GM18499 (cell line): ENCODE measurements at regions not wholly inside any gene's neighbourhood (a gene's known extent, or its start where the extent isn't known, plus 50 kb on each side); places are given as distances from the start of the nearest gene placed in this dataset.
"Not testable (repeated sequence)": the region's sequence is repeated elsewhere in the genome, so short reads cannot be mapped to it uniquely, and the experiment has no call there.

ENCODE experiments used
- ATAC-seq: cut with Tn5 transposase; IDR thresholded peaks from one replicate; pipeline ENCODE4 v1.9.1; 2021; ENCODE audit warnings: moderate number of reproducible peaks; ENCODE audit not compliant: insufficient read depth, unreplicated experiment

DNA sequence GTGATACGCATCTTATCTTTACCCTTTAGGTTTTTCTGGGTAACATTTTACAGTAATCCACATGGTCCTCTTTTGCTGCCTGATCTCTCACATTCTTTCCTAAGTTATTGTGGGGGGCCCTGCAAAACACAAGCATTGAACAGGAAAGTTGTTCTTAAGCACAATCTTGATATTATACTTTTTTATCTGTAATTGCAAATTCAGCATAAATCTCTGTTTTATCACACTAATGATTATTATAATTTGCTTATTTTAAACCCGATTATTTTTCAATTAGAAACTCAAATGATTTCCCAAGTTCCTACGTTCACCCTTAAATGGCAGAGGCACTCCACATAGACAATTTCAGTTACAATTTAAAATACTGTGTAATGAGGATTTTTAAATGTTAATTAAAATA lies 386.0 kb upstream of the GYPC start:
- no peak for ATAC-seq

DNA sequence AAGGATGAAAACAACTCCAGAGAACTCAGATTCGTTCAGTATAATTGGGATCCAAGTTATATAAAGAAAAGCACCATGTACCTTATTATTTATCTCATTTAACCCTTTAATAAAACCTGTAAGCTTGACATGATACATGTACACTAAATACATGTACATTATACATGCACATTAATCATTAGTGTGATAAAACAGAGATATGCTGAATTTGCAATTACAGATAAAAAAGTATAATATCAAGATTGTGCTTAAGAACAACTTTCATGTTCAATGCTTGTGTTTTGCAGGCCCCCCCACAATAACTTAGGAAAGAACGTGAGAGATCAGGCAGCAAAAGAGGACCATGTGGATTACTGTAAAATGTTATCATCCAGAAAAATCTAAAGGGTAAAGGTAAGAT lies 385.4 kb upstream of the GYPC start:
- no peak for ATAC-seq

DNA sequence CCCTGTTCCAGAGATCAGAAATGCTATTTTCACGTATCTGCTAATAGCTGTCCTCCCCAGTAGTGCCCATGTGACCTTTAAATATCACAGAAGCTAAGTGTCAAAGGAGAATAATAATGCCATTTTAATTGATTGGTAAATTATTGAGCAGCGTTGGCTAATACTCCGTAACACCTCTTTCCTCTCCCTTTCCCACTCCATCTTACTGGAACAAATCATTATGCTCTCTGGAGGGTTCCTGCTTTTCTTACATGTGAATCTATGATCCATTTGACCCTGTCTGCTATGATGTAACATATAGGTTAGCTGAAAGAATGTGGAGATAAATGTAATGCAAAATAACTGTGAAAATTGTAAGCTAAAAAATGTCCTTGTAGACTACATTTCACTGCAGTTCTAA lies 383.6 kb upstream of the GYPC start:
- ATAC-seq: no peak

DNA sequence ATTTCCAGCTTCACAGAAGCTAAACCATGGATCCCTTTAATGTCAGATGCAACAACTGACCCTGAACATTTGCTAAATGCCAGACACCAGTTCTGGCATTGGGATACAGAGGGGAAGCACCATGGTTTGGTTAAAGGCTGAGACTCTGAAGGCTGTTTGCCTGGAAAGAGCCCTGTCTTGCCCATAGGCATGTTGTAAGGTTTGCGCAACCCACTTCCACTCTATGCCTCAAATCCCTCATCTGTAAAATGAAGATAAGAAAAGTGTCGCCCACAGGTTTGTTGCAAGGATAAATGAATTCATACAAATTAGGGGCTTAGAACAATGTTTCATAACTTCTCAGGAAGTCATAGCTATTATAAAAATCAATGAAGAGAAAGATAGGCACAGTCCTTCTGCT lies 380.9 kb upstream of the GYPC start:
- no peak for ATAC-seq

DNA sequence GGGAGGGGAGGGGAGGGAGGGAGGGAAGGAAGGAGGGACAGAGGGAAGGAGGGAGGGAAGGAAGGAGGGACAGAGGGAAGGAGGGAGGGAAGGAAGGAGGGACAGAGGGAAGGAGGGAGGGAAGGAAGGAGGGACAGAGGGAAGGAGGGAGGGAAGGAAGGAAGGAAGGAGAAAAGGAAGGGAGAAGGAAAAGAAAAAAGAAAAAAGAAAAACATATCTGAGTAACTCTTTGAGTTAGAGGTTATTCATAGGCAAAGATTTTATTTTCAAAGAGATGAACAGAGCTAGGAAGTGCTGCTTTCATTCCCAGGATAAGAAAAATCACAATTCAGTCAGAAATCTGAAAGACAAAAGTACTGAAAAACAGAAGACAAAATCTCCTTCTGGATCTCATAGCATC lies 379.7 kb upstream of the GYPC start:
- ATAC-seq: not testable (repeated sequence)

DNA sequence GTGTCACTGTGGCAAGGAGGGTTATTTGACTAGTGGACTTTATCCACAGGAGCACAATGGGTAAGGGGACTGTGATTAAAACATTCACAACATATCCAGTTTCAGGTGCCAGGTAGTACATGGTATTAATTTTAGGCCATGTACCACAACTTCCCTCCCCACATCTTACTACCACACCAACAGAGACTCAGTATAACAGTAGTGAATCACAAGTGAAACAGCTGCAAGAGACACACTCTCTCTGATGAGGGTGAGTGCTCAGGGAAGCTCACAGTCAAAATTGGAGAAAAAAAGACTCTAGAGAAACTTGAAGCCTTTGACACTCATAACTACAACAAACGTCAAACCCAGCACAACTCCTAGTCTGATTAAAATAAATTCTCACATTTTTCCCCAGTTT lies 367.6 kb upstream of the GYPC start:
- no peak for ATAC-seq

DNA sequence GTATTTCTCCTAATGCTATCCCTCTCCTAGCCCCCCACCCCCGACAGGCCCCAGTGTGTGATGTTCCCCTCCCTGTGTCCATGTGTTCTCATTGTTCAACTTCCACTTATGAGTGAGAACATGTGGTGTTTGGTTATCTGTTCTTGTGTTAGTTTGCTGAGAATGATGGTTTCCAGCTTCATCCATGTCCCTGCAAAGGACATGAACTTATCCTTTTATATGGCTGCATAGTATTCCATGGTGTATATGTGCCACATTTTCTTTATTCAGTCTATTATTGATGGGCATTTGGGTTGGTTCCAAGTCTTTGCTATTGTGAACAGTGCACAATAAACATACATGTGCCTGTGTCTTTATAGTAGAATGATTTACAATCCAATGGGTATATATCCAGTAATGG lies 362.0 kb upstream of the GYPC start:
- not testable (repeated sequence) for ATAC-seq

DNA sequence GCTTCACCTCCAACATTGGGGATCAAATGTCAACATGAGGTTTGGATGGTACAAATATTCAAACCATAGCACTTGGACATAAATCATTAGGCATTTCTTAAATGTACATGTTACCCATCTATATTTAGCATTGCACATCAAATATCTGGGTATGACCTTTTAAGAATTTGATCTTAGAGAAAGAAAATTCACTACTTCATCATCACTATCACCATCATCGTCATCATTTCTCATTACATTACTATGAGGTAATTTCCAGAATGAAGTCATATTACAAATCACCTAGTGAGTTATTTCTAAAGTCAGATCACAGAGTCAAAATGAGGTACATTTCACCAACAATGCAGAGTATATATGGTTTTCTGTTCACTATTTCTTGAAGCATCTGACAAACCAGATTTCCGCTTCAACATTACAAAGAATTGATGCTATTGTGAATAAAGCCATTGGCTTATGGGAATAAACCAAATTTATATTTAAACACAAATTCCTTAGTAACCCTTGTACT lies 356.4 kb upstream of the GYPC start:
- no peak for ATAC-seq

DNA sequence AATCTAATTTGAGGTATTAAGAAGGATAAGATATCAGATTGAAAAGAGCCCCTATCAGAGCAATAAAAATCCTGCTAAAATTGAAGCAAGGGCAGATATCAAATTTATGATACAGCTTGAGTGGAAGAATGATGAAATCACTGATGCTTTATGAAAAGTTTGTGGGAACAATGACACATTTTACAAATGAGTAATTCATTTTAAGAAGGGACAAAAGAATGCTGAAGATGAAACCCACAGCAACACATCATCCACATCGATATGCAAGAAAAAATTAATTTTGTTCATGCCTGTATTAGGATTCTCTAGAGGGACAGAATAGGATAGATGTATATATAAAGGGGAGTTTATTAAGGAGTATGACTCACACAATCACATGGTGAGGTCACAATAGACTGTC lies 355.6 kb upstream of the GYPC start:
- ATAC-seq: no peak

DNA sequence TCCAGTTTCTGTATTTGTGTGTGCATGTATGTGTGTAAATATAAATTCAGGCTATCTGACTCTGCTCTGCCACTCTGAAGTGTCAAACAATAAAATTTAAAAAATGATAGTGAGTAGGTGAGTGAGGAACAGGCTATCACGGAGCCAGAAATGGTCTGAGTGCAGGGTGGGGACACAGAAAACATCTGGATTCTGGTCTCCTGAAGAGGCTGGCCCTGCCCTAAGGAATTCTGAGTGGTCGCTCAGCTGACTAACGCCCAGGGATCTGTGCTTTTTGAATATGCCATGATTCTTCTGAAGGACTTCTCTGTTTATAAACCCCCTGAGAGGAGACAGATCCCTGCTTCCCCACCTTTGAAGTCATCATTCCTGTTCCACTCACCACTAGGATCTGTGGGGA lies 353.9 kb upstream of the GYPC start:
- ATAC-seq: no peak

DNA sequence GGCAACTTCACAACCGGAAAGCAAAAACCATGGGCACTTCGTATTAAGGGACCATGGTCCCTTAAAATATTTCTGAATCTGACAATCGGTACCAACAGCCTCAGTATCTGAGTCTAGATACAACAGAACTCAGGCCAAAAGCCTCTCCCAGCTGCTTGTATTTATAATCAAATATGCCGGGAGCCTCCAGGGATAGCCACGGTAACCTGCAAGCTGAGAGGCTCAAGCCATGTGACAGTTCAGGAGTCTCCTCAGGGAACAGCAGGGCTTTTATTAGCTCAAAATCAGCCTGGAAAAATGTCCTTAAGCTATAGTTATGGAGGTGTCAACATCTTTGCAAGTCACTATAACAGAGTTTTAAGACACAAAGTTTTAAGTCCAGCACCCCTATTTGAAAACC lies 352.8 kb upstream of the GYPC start:
- ATAC-seq: no peak

DNA sequence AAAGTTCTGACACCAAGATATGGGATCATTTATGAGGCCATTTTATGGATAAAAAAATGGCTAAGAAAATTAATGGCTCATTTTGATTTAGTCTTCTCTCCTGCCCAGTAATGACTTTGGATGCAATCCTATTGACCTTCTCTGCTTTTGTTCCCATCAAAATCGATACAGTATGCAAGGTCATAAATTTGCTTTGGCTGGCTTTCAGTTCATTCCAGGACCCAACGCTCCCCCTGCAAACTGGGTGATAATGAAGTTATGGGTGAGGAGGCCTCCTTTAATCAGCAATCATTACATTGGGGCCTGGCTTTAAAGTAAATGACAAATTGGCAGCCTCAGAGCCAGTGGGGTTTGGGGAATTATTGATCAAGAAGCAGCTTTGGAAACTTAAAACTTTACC lies 351.8 kb upstream of the GYPC start:
- ATAC-seq: no peak

DNA sequence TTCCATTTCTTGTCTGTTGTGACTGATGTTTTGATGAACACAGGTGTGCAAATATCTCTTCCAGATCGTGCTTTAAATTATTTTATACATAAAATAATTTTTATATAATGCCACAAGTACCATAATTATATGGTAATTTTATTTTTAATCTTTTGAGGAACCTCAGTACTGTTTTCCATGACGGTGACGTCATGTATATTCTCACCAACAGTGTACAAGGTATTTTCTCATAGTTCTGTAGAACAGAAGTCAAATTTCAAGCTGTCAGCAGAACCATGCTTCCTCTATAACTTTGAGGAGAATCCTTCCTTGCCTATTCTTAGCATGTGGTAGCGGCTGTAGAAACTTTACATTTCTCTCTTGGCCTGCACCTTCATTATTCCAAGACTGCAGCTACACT lies 349.4 kb upstream of the GYPC start:
- no peak for ATAC-seq

DNA sequence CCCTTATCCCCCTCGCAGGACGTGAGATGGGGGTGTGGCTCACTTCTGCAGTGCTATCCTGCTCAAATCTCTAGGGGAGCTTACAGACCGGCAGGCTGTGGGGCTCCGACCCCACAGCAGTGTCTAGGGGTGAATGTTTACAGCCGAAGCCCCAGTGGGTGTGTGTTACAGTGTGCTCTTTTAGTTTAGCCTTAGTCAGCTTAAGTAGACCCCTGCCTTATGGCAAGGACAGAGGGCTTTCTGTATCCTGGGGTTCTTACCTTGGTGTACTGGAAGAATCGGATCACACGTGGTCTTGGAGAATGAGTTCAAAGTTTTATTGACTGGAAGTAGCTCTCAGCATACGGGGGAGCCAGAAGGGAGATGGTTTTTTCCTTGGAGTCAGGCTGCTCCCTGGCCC lies 348.2 kb upstream of the GYPC start:
- ATAC-seq: no peak

DNA sequence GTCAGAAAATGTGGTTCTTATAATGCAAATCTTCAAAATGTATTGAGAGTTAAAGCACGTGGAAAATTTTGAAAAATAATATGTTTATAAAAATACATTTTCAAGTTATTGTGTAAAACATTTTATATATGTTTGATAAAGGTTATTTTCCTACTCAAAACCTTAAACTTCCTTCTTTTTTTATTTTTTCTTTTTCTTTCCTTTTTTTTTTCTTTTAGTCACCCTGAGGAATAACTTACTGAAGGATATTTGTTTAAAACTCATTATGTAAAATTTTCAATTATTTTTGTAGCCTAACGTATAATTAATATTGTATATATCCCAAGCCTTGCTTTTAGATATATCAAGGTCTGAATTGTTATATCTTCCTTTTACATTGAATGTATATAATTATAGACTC lies 346.8 kb upstream of the GYPC start:
- no peak for ATAC-seq

DNA sequence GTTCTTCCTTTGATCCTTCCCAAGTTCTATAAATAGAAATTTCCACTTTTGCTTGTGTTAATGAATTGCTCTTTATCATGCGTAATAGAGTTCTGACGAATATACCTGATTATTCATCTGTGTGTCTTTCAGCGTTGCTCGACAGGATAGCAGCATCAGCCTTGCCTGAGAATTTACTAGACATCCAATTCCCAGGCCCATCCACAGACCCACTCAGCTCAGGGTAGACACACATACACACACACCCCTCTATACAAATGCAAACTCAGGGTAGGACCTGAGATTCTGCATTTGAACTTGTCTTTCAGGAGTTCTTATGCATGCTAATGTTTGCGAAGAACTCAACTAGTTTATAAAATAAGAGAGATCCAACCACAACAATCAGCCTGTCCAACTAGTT lies 343.4 kb upstream of the GYPC start:
- no peak for ATAC-seq

DNA sequence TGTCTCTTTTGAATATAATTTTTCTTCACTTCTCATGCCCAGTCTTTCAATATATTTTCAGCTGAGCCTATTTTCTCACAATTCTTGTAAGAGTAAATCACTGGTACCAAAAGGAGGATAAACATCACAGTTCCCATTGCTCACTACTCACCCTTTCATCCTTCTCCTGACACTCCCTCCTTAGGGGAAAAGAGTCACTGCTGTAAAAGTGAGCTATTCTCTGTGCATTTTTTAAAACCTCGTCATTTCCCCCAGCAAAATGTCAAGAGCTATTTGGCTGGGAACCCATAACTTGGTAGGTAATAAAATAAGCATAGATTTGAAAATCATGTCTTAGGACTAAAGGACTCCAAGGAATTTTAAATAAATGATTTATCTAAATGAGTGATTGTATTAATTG lies 340.1 kb upstream of the GYPC start:
- ATAC-seq: no peak

DNA sequence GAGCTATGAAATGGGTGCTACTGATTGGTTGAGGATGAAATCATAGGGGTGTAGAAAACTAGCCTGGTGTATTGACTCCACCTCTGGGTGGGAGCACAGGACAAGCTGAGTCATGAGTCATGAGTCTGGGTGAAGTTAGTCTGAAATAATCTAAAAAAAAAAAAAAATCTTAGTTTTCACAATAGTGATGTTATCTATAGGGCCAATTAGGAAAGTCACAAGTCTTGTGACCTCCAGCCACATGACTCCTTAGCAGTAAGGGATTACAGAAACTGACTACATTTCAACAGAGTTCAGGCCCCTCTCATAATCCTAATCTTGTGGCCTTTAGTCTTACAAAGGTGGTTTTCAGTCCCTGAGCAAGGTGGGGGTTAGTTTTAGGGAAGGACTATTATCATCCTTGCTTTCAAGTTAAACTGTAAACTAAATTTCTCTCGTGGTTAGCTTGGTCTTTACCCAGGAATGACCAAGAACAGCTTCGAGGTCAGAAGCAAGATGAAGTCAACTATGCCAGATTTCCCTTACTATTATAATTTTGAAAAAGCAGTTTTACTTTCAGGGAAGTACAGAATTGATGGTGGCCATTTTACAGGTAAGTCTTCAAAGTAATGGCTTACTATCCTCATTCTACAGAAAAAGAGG lies 338.0 kb upstream of the GYPC start:
- ATAC-seq: no peak

DNA sequence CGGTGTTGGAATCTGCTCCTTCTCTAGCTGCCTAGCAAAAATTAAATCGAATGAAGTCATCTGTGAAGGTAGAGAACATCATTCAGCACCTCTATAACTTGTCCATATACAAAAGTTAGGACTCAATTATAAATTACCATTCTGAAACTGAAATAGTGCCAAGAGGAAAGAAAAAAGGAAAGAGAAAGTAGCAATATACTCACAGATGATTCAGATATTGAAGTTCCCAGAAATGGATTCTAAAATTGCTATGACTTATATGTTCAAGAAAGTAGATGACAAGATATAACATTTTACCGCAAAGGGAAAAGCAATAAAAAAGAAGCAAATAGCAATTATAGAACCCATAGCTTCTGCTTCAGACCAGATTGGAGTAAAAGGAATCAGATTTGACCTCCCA lies 333.6 kb upstream of the GYPC start:
- no peak for ATAC-seq

DNA sequence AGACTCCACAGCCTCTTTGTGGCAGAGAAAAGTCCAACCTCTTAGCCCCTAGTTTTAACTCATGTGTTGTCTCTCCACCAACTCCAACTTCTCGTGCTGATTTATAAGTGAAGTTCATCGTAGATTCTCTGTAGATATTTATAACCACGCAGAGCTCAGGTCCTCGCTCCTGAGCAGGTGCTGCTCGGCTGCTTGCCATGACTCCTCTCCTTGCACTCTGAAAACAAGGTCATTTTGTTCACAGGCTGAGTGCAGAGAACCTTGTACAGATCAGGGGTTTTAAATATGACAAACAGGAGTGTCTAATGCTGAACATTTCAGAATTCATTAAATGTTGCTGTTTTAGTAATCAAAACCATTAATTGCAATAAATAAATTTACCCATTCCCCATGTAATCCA lies 330.8 kb upstream of the GYPC start:
- no peak for ATAC-seq

DNA sequence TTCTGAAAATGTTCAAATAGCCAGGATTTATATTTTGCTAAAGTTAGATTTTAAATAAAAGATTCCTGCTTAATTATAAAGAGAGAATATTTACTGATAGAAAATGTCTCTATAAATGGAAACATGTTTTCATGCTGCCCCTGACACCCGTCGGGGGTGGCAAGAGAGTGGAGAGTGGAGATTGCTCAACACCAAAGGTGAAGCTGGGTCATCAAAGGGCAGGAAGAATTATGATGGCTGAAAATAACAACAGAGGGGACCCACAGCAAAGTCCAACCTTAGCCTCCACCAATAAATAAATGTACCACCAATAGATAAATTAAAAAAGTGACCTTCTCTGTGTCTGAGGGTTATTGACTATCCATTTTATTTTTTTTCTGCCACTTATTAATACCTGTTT lies 326.8 kb upstream of the GYPC start:
- no peak for ATAC-seq

DNA sequence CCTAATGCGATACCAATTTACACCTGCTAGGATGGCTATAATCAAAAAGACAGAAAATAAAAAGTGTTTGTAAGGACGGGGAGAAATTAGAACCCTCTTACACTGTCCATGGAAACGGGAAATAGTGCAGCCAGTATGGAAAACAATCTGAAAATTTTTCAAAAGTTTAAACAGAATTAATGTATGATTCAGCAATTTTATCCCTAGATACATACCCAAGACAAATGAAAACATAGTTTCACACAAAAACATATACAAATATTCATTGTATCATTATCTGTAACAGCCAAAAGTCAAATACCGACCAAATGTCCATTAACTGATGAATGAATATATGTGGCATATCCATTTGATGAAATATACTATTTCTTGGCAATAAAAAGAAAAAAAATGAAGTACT lies 313.5 kb upstream of the GYPC start:
- no peak for ATAC-seq

DNA sequence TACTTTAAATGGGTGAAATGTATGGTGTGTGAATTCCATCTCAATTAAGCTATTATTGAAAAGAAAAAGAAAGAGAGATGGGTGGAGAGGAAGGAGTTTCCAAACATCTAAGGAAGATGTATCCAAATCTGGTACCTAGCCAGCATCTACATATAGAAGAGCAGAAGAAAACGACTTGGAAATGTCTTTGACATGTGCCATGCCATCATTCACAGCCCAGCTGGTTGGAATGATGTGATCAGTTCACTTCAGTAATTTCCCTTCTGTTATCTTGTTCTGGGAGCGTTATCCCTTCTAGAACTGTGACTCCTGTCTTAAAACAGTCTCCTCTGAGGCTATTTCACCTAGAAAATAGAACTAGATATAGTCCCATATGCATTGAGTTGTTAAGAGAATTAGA lies 312.8 kb upstream of the GYPC start:
- no peak for ATAC-seq
